SU-DHL-6 (cell line): ENCODE measurements at regions not wholly inside any gene's neighbourhood (a gene's known extent, or its start where the extent isn't known, plus 50 kb on each side); places are given as distances from the start of the nearest gene placed in this dataset.
"Not testable (repeated sequence)": the region's sequence is repeated elsewhere in the genome, so short reads cannot be mapped to it uniquely, and the experiment has no call there.

Experiments
- H2AFZ ChIP-seq: fragments of 200-600 bp; sonication (generic); 2 replicates; pipeline ENCODE4 v1.6.1; 2014; ENCODE audit warnings: low read depth, mild to moderate bottlenecking, moderate library complexity, mixed read lengths, antibody characterized with exemption, low read length; ENCODE audit not compliant: severe bottlenecking
- H3F3A ChIP-seq: fragments of 200-600 bp; shearing (Covaris generic); 2 replicates; pipeline ENCODE4 v1.6.0; 2016; ENCODE audit warnings: antibody characterized with exemption, mild to moderate bottlenecking; ENCODE audit not compliant: insufficient read depth
- H3K27ac ChIP-seq: fragments of 200-600 bp; sonication (generic); 2 replicates; pipeline ENCODE4 v1.5.1; 2016; ENCODE audit warnings: low read depth, mild to moderate bottlenecking, low read length, moderate library complexity, mixed read lengths
- H3K27me3 ChIP-seq: fragments of 200-600 bp; sonication (generic), shearing (Covaris generic); 2 replicates; pipeline ENCODE4 v1.6.0; 2014; ENCODE audit warnings: mild to moderate bottlenecking, low read length
- H3K36me3 ChIP-seq: fragments of 200-600 bp; sonication (generic); 2 replicates; pipeline ENCODE4 v1.6.1; 2014; ENCODE audit warnings: mild to moderate bottlenecking, low read length, mixed read lengths
- H3K4me2 ChIP-seq: fragments of 300-600, 200-600 bp; shearing (Covaris generic), sonication (generic); 2 replicates; pipeline ENCODE4 v1.6.0; 2014; ENCODE audit warnings: low read length, low read depth, mild to moderate bottlenecking; ENCODE audit not compliant: poor library complexity, severe bottlenecking
- H3K4me3 ChIP-seq: fragments of 200-600 bp; sonication (generic); 2 replicates; pipeline ENCODE4 v1.5.1; 2014; ENCODE audit warnings: antibody characterized with exemption, low read length, mild to moderate bottlenecking, mixed read lengths; ENCODE audit not compliant: insufficient read depth, poor library complexity, severe bottlenecking
- H3K79me2 ChIP-seq: fragments of 200-600 bp; sonication (generic); 2 replicates; pipeline ENCODE4 v1.6.1; 2014; ENCODE audit warnings: mild to moderate bottlenecking, low read length, moderate library complexity; ENCODE audit not compliant: insufficient read depth
- H3K9ac ChIP-seq: fragments of 200-600 bp; sonication (generic); 2 replicates; pipeline ENCODE4 v1.7.0; 2014; ENCODE audit warnings: mild to moderate bottlenecking, low read length
- H3K9me2 ChIP-seq: fragments of 200-600 bp; sonication (generic); replicated peaks from 2 replicates; pipeline ENCODE4 v1.6.1; 2014; ENCODE audit warnings: low read length; ENCODE audit not compliant: insufficient read depth
- H3K9me3 ChIP-seq: fragments of 200-600 bp; sonication (generic); 2 replicates; pipeline ENCODE4 v1.6.1; 2014; ENCODE audit warnings: low read length, mixed read lengths; ENCODE audit not compliant: insufficient read depth
- H4K20me1 ChIP-seq: fragments of 200-600 bp; sonication (generic); 2 replicates; pipeline ENCODE4 v1.6.1; 2014; ENCODE audit warnings: low read depth, mild to moderate bottlenecking, antibody characterized with exemption, low read length, moderate library complexity, mixed read lengths
- EZH2phosphoT487 ChIP-seq: fragments of 200-600 bp; sonication (generic), shearing (Covaris generic); conservative IDR thresholded peaks from 2 replicates; pipeline ENCODE4 v1.6.1; 2018; ENCODE audit warnings: mild to moderate bottlenecking, antibody characterized with exemption, low read length, moderate library complexity, mixed read lengths
- TF ChIP-seq, protein P1 (sequence below): fragments of 200-600 bp; sonication (generic); IDR thresholded peaks from one replicate; pipeline ENCODE4 v1.5.1; 2017; ENCODE audit warnings: antibody characterized with exemption, mild to moderate bottlenecking, low read length, moderate library complexity; ENCODE audit not compliant: insufficient read depth, poor library complexity, severe bottlenecking

DNA sequence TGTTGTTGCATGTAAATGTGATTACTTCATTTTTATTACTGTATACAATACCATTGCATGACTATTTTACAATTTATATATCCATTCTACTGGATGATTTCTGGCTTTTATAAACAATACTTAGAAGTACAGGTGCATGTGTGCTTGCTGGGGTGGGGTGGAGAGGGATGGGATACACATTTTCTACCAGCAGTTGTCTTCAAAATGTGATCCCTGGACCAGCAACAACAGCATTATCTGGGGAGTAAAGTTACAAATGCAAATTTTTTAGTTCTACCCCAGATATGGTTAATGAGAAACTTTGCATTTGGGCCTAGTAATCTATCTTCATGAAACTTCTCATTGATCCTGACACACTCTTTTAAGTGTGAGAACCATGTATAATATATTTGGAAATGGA lies 905.4 kb upstream of the ATXN7L3B start:
- Histone ChIP-seq H3K9me2 (no peaks in the 10 kb centered on the region), H3K9me3 (no peaks in the 10 kb centered on the region), H3K27ac (no peak overlapping the region), H3K4me2 (no peak overlapping the region), H3K79me2 (no peaks in the 10 kb centered on the region), H3K36me3 (no peaks in the 10 kb centered on the region), H3K9ac (no peak overlapping the region), H4K20me1 (no peaks in the 10 kb centered on the region), H3F3A (no peaks in the 10 kb centered on the region), H2AFZ (no peak overlapping the region), H3K4me3 (no peak overlapping the region), H3K27me3 (no peaks in the 10 kb centered on the region)
- TF ChIP-seq, protein P1, sequence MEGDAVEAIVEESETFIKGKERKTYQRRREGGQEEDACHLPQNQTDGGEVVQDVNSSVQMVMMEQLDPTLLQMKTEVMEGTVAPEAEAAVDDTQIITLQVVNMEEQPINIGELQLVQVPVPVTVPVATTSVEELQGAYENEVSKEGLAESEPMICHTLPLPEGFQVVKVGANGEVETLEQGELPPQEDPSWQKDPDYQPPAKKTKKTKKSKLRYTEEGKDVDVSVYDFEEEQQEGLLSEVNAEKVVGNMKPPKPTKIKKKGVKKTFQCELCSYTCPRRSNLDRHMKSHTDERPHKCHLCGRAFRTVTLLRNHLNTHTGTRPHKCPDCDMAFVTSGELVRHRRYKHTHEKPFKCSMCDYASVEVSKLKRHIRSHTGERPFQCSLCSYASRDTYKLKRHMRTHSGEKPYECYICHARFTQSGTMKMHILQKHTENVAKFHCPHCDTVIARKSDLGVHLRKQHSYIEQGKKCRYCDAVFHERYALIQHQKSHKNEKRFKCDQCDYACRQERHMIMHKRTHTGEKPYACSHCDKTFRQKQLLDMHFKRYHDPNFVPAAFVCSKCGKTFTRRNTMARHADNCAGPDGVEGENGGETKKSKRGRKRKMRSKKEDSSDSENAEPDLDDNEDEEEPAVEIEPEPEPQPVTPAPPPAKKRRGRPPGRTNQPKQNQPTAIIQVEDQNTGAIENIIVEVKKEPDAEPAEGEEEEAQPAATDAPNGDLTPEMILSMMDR = no peak
- TF ChIP-seq EZH2phosphoT487 = no peak

DNA sequence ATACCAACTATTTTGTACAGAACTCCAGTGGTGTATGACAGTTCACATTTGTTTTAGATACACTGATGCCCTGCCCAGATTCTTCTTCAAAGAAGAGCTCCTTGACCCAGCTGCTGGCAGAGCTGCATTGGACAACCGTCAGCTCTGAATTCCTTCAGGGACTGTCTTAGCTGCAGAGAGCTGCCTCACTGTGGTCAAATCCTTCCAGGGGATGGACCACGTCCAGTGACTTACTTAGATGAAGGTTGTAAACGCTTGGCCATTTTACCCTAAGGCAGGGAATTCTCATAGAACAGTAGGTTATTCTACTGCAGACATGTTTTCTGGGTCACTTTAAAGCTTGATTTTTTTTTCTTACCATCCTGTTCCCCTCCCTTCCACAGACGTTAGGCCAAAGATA lies 905.0 kb upstream of the ATXN7L3B start:
- Histone ChIP-seq H3K79me2 (no peaks in the 10 kb centered on the region), H3K4me3 (no peak overlapping the region), H3K9me3 (no peaks in the 10 kb centered on the region), H3K4me2 (no peak overlapping the region), H3K9ac (no peak overlapping the region), H3K9me2 (no peaks in the 10 kb centered on the region), H4K20me1 (no peaks in the 10 kb centered on the region), H2AFZ (no peak overlapping the region), H3F3A (no peaks in the 10 kb centered on the region), H3K27me3 (no peaks in the 10 kb centered on the region), H3K36me3 (no peaks in the 10 kb centered on the region), H3K27ac (no peak overlapping the region)
- no peak for TF ChIP-seq EZH2phosphoT487
- TF ChIP-seq, protein P1 = no peak

DNA sequence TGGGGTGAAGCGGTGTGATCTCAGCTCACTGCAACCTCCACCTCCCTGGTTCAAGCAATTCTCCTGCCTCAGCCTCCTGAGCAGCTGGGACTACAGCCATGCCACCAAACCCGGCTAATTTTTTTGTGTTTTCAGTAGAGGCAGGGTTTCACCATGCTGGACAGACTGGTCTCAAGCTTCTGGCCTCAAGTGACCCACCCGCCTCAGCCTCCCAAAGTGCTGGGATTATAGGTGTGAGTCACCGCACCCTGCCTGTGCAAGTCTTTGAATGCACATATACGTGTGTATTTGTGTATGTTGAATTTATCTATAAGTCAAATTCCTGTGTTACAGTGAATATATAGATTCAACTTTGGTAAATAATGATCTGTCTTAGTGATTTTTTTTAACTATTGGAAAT lies 898.2 kb upstream of the ATXN7L3B start:
- not testable (repeated sequence) for H3K9me3 ChIP-seq, H3K9ac ChIP-seq, H3F3A ChIP-seq

DNA sequence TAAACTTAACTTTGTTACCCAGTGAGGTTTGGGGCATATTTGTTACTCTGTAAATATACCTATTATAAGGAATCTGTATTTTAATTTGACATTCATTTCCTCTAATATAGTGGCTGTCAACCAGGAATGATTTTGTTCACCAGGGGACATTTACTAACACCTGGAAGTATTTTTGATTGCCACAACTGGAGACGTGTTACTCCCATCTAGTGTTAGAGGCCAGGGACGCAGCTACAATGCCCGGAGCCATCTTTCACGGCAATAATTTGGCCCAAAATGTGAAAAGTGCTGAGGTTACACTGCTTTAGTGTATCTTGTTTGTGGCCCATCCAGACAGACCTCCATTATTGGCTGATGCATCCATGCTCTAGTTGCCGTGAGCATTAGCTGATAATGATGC lies 881.3 kb upstream of the ATXN7L3B start:
- H3K4me3 ChIP-seq = no peak overlapping the region
- no peak overlapping the region for H3K4me2 ChIP-seq
- H2AFZ ChIP-seq = no peak overlapping the region
- TF ChIP-seq, protein P1 = no peak
- TF ChIP-seq EZH2phosphoT487 = no peak
- no peaks in the 10 kb centered on the region for H3K9me2 ChIP-seq
- H3K9ac ChIP-seq = no peak overlapping the region
- H3K27ac ChIP-seq = no peak overlapping the region
- H3K79me2 ChIP-seq = no peaks in the 10 kb centered on the region
- H3K27me3 ChIP-seq = no peaks in the 10 kb centered on the region
- H3F3A ChIP-seq = no peaks in the 10 kb centered on the region
- no peaks in the 10 kb centered on the region for H3K36me3 ChIP-seq
- no peaks in the 10 kb centered on the region for H4K20me1 ChIP-seq
- H3K9me3 ChIP-seq = no peaks in the 10 kb centered on the region

More for the DNA sequence above, 898.2 kb upstream of the ATXN7L3B start:
- H3K4me3 ChIP-seq, H3K36me3 ChIP-seq, H3K4me2 ChIP-seq, H3K9me2 ChIP-seq, H3K27ac ChIP-seq, H3K79me2 ChIP-seq, H2AFZ ChIP-seq, H4K20me1 ChIP-seq, H3K27me3 ChIP-seq: not testable (repeated sequence)
